Stimulated activated CD4-positive, alpha-beta T cell treated with anti-CD3 and anti-CD28 coated beads, Interleukin-2, amount 100 ng/mL, for 48 hours (primary cell): ENCODE measurements at regions not wholly inside any gene's neighbourhood (a gene's known extent, or its start where the extent isn't known, plus 50 kb on each side); places are given as distances from the start of the nearest gene placed in this dataset.
"Not testable (repeated sequence)": the region's sequence is repeated elsewhere in the genome, so short reads cannot be mapped to it uniquely, and the experiment has no call there.

Experiments
- DNase-seq, 2 donors: peaks; one replicate each; pipeline ENCODE4 v3.0.0-alpha.2; 2020

DNA sequence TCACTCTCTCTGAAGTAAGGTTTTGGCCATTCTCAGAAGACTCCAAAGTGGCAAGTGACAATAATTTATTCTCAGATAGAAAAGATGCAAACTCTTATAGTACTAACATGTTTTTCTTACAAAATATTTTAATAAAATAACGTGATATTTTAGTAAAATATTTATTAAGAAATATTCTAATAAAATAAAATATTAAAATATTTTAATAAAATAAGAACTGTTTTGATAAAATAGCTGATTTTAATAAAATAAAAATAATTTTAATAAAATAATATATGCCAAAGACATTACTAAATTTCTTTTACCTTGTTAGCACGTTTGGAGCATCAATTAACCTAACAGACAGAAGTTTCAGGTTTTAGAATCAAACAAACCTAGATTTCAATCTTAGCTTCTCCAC lies 424.0 kb upstream of the NECTIN3 start:
- no peak for DNase-seq

DNA sequence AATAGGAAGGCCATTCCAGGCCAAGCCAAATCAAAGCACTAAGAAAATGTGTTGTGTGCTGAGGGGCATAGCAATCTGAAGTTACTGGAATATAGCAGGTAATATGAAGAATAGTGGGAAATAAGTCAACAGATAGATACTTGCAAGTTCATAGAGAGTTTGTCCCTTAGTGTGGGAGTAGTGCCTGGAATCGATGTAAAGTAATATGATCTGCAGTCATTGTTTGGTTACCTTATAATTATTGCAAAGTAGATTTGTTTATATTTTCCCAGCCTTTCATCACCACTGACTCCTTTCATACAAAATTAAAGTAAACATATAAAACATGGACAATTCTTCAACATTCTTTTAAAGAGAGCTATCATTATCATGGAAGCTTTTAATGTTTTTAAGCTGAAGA lies 420.9 kb upstream of the NECTIN3 start:
- no peak for DNase-seq

DNA sequence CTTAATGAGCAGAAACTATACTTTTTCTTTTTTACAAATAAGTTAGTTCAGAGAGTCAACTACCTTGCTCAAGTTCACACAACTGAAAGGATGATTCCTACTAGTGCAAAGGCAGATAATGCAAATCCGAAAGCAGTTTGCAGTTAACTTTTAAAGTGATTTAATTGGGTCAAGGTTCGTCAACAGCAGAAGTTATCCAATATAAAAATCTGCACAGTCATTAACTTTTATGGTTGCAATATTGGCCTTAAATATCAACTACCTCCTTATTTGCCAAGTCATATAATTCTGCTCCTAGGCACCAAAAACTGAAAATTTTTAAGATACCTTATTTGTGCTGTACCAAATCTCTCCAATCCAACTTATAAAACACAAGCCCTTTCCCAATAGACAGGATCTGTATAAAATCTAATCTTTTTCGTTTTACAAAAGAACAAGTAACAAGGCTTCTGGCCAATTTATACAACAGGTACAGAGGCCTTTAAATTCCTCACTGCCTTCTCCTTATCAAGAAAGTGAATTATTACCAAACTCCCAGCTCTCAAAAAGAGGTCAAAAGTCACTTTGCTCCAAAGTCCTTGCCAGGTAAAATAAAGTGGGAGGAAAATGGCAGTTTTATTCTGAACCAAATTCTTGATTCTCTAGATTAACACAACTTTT lies 416.6 kb upstream of the NECTIN3 start:
- no peak for DNase-seq

DNA sequence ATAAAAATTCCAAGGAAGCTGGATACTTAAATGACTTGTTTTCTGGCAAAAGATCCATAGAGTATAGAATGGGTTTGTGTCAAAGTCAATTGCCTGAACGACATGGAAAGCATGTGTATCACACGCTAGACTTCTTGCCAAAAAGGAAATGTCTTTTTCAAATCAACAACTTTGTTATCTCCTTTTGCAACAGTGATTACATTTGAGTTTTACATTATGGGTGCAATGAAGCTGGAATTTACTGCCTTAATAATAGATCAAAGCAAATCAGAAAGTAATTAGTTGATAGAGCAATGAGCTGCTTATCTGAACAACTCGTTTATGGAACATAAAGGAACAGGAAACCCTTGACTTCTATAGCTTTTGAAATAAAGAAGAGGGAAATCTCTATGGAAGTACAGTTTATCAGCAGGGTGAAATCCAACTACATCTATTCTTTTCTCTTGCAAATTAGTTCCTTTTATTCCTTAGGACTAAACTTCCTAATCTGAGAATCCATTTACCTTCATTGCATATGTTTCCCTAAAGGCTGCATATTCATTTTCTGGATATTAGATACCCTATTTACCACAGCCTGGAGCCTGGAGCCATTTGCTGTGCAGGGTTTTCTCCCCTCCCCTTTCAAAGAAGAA lies 415.1 kb upstream of the NECTIN3 start:
- no peak for DNase-seq

GRCh38 chr3:110664148-110664547 lies 407.5 kb upstream of the NECTIN3 start:
- DNase-seq = no peak

DNA sequence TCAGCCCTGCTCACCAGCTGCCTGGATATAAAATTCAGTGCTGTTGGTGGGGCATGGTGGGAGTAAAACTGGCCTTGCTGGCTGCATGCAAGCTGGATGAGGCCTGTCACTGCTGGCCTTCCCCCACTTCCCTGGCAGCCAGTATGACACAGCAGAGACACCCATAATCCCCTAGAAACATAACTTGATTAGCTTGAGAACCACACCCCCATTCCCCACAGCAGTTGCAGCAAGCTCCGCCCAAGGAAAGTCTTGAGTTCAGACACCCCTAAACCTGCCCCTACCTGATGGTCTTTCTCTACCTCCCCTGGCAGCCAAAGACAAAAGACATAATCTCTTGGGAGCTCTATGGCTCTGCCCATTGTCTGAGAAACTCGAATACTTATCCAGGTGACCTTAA lies 405.1 kb upstream of the NECTIN3 start:
- no peak for DNase-seq

GRCh38 chr3:110667216-110667615 lies 404.4 kb upstream of the NECTIN3 start:
- DNase-seq = no peak

- no peak for DNase-seq
These were observed 401.2 kb upstream of the NECTIN3 start for GRCh38 chr3:110670407-110670806.

- no peak for DNase-seq
These were observed 394.1 kb upstream of the NECTIN3 start for GRCh38 chr3:110677506-110677905.

- DNase-seq = no peak
These were observed 392.3 kb upstream of the NECTIN3 start for GRCh38 chr3:110679285-110679684.

DNA sequence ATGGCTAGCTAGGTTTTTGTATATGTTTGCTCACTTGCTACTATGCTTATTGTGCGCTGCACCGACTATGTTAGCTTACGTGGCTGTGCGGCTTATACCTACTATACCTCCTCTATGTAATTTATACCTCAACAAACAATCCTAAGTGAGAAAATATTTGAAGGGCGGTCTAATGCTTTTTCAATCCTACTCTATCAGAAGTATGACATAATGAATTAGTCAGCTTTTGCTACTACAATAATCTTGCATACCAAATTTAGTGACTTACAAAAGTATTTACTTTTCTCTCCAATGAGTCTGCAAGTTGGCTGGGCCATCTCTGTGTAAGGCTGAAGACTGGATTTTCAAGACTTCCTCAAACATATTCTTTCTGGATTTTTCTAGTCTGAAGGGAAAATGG lies 391.2 kb upstream of the NECTIN3 start:
- no peak for DNase-seq

DNA sequence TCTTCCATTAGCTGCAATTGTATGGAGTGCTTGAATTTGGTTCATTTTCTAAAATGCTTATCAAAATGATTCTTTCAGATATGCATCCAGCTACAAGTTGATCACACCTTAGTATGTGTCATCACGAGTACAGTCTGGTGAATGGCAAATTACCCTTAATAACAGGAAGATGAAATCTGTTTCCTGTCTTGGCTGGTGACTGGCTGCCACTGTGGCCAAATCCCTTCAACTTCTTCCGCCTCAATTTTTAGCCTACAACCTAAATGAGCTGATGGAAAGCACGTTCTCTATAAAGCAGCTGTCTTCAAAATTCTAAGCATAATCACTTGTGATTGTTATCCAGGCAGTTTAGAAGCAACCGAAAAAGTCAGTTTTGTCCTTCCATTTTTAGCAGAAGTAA lies 387.1 kb upstream of the NECTIN3 start:
- no peak for DNase-seq

DNA sequence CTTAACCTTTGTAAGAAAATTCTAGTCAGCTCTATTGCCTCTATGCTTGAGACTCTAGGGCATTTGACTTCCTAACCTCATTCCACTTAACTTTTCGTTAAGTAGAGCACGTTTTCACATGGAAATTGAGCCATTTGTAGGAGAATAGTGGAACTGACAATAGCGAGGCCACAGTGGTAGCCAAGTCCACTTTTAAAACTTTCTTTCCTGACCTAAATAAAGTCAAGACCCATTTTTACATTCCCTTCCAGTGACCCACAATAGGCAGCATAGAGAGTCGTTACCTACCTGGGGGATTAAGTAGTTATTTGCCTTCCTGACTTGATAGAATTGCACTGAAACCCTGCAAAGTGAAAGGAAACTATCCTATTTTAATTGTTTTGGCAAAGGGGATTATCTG lies 386.0 kb upstream of the NECTIN3 start:
- no peak for DNase-seq

DNA sequence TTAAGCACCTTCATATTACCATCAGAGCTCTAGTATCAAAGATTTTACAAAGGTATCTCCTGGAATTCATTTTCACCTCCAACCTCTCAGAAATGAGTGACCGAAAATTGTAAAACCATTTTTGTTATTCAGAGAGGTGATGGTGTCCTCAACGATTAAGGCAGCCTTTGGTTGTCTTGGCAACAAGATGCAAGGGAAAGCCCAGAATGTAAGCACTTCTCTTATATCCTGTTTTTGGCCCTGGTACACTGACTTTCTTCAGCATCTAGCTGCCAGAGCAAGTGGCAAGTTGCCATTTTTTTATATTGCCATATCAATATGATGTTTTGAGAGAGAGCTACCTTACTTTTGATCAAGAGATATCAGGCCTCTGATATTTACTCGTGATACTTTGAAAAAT lies 384.9 kb upstream of the NECTIN3 start:
- no peak for DNase-seq

GRCh38 chr3:110687138-110687537 lies 384.5 kb upstream of the NECTIN3 start:
- no peak for DNase-seq

DNA sequence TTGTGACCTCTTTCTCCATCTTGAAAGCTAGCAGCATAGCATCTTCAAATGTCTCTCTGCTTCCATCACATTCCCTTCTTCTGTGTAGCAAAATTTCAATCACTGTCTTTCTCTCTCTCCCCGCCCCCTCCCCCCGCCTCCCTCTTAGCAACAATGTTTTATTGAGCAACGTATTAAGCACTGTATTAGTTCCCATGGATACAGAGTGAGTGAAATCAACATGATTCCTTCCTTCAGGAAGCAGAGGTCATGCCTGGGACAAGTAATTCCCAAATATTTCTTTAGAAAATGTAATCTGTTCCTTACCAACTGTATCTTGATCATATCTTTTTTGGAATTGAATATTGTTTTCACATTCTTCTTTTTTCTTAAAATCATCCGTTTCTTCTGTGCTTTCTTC lies 373.7 kb upstream of the NECTIN3 start:
- no peak for DNase-seq

GRCh38 chr3:110704332-110704731 lies 367.3 kb upstream of the NECTIN3 start:
- not testable (repeated sequence) for DNase-seq

DNA sequence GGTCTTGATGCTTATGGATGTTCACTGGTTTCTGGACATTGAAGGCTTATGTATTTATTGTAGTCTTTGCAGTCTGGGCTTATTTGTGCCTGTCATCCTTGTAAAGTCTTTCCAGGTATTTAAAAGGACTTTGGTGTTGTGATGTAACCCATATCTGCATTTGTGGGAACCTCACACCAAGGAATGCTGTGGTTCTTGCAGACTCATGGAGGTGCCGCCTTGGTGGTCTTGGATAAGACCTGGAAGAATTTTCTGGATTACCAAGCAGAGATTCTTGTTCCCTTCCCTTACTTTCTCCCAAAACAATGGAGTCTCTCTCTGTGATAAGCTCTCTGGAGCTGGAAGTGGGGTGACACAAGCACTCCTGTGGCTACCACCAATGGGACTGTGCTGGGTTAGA lies 363.5 kb upstream of the NECTIN3 start:
- DNase-seq = no peak

GRCh38 chr3:110710156-110710555 lies 361.5 kb upstream of the NECTIN3 start:
- DNase-seq = no peak

- no peak for DNase-seq
These were observed 361.0 kb upstream of the NECTIN3 start for GRCh38 chr3:110710603-110711002.

DNA sequence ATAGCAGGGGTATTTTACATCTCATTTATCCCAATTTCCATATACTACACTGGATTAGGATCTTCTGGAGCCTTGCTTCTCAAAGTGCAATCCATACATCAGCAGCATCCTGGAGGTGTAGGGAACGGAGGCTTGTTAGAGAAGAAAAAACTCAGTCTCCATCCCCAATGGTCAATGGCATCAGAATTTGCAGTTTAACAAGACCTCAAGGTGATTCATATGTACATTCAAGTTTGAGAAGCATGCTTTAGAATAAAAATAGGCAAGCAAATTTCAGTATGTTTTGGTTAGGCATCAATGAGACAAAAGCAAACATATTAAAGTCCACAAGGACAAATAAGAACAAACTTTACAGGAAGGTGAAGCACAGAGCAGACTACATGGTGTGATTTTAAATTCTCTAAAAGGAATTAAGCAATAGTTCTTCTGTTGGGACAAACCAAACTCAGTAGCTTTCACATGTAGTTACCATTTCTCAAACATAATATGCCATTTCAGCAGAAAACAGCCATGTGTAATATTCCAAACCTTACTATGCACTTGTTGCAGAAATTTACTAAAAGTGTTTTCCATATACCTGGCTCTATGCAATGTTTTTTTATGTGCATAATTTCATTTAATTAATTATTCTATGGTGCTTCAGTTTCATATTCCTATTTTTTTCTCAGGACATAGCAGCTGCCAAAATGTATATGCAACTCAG lies 360.3 kb upstream of the NECTIN3 start:
- DNase-seq = no peak

DNA sequence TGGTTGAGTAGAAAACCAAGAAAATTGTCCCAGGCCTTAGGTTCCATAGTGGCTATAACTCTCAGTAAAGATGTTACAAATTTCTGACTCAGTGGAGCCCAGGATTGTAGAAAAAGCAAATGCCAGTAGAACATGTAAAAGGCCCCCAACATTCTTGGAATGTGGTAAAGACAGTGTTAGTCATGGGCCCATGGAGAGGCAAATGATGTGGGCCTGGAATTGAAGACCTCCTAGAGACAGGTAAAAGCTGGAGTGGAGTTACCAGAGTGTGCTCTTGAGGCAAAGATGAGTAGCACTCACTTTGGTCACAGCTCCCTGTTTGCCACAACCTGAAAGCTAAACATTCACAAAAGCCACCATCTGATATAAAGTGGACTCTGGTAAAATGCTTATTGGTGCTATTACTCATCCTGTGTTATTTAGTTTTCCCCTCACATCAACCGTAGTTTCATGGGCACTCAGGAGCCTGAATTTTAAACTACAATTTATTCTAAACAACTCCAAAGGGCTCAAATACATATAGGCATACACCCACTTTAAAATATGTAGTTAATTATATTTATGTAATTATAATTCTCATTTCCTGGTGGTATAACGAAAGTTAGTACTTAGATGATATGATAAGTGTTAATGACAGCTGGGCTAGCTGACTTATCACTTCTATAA lies 359.6 kb upstream of the NECTIN3 start:
- DNase-seq = no peak

- DNase-seq = no peak
These were observed 344.6 kb upstream of the NECTIN3 start for GRCh38 chr3:110727056-110727455.

DNA sequence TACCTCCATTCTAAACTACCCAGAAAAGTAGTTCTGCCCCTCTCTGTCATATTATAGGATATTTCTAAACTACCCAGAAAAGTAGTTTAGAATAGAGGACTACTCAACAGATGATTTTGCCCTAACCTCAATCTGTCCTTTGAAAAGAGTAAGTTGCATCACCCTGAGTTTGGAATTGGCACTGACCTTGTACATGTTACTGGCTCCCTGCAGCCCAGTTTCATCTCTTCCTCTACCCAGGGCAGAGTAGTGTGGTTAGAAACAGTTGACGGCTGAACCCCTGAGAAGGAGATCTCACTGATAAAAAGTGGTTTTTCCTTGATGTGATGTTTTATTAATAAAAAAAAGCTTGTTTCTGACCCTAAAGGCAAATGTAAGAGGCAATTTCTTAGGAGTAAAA lies 340.5 kb upstream of the NECTIN3 start:
- no peak for DNase-seq
